ENCODE measurements at regions not wholly inside any gene's neighbourhood (a gene's known extent, or its start where the extent isn't known, plus 50 kb on each side); places are given as distances from the start of the nearest gene placed in this dataset.

GRCh38 chr6:25070547-25071366 lies 135.0 kb upstream of the RIPOR2 start:
- DNase-seq: peak; percentile 76

DNA sequence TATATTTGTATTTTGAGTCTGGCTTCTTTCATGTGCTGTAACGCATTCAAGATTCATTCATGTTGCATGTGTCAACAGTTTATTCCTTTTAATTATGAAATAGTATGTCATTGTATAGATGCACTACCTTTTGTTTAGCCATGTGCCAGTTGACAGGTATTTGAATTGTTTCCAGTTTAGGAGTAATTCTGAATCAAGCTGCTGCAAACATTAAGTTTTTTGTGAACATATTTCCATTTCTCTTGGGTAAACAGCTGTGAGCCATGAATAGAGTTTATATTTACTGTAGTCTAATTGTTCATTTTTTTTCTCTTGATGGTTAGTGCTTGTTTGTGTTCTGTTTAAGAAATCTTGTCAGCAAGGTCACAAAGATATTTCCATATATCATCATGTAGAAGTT lies 142.4 kb upstream of the RIPOR2 start:
- DNase-seq: no peak

GRCh38 chr6:25083784-25084507 lies 148.2 kb upstream of the RIPOR2 start:
- no peak for DNase-seq

- no peak for DNase-seq
Observed at GRCh38 chr6:25084508-25084833, 148.7 kb upstream of the RIPOR2 start.

DNA sequence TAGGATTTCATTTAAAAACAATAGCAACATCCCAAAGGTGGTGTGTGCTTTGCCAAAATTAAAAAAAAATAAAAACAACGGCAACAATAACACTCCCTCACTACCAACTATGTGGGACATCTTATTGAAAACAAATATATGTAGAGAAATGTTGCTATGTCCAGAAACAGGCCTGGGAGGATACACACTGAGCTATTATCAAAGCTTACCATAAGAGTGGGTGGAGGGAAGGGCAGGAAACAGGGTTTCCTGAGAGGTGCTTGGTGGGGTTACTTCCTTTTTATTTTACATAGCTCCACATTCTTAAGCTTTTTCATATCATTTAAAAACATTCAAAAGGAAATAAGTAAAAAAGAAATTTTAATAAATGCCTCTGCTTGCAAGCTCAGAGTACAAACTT lies 150.0 kb upstream of the RIPOR2 start:
- no peak for DNase-seq

DNA sequence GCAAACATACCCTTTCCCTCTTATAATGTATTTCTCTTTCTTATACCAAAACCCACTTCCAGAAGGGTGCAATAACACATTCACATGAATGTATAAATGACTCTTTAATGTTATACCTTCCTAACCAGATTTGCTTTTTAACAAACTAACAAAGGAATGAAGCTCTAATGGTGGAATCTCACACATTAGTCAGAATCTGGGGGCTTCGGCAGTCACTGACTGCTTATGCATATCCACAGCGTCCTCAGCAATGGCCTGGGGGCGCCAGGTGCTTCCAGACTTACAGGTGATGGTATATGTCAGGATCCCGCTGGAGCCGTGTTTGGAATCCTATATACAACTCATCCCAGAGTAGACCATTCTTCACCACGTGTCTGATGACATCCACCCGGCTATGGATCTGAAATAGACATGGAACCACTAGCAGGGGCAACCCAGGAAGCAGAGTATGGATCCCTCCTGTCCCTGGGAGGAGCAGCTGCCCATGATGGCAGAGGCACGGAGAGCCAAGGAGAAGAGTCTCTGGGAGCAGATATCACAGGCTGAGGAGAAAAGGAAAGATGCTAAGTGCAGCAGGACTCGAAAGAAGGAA lies 150.8 kb upstream of the RIPOR2 start:
- no peak for DNase-seq

- no peak for DNase-seq
Observed at GRCh38 chr6:25088513-25088912, 152.8 kb upstream of the RIPOR2 start.

DNA sequence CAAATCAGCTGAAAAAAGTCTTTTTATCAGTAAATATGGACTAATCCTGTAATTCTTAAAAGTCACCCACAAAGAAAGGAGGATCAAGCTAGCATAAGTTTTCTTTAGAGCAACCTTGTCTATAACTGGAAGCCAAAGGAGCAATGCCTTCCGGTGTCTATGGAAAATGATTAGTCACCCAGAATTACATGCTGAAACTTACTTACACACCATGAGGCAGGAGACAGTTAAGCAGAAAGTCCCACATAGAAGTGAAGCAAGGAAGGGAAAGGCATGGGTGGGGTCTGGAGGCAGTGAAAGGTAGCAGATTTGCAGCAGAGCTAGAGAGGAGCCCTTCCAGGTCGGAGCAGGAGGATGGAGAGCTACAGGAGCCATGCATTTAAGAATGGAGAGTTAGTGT lies 153.7 kb upstream of the RIPOR2 start:
- no peak for DNase-seq

GRCh38 chr6:25094726-25095125 lies 159.0 kb upstream of the RIPOR2 start:
- no peak for DNase-seq

- DNase-seq: no peak
Observed at GRCh38 chr6:25100288-25100687, 164.5 kb upstream of the RIPOR2 start.

- DNase-seq: no peak
Observed at GRCh38 chr6:25103603-25104002, 167.8 kb upstream of the RIPOR2 start.

DNA sequence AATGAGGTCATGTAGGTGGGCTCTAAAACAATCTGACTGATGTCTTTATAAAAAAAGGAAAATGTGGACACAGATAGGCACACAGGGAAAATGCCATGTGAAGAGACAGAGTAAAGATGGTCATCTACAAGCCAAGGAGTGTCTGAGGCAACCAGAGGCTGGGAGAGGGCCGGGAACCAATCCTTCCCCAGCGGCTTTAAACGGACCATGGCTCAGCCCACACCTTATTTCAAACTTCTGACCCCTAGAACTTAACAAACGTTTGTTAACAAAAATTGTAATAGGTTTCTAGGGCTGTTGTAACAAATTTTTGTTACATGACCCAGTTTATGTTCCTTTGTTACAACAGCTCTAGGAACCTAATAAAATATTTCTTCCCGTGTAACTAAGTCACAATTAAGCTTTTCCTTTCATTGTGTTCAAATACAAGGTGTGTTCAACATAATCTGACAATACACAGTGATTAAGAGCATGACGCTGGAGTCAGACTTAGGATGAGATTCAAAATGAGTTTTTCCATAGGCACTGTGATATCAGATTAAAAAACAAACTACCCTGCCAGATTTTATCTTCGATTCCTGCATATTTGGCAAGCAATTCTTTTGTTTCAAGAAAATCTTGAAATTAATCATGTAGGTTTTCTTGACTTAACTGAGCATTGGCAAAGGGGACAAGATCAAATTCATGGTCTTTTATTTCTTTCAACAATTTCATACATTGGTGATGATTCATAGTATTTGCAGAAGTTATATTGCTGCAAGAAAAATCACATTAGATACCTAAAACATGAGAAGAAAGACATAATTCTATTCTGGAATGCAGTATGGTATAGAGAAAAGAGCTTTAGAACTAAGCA lies 169.5 kb upstream of the RIPOR2 start:
- no peak for DNase-seq

DNA sequence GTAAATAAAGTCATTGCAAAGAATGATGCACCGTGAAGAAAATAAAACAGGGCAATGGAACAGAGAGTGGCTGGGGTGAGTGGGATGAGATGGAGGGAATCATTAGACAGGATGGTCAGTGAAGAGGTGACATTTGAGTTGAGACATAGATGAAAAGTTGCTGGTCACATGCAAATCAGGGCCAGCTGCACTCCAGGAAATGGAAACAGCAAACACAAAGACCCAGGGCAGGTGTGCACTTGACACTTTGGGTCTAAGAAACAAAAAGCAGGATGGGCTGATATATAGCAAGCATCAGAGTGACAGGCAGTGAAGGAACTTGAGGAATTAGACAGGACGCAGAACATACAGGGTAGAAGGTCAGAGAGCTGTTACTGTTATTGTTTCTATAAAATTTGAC lies 171.5 kb upstream of the RIPOR2 start:
- no peak for DNase-seq

GRCh38 chr6:25111782-25112181 lies 167.4 kb upstream of the CARMIL1 start:
- no peak for DNase-seq

GRCh38 chr6:25112322-25112773 lies 166.8 kb upstream of the CARMIL1 start:
- no peak for DNase-seq

GRCh38 chr6:25113436-25113835 lies 165.7 kb upstream of the CARMIL1 start:
- DNase-seq: no peak

DNA sequence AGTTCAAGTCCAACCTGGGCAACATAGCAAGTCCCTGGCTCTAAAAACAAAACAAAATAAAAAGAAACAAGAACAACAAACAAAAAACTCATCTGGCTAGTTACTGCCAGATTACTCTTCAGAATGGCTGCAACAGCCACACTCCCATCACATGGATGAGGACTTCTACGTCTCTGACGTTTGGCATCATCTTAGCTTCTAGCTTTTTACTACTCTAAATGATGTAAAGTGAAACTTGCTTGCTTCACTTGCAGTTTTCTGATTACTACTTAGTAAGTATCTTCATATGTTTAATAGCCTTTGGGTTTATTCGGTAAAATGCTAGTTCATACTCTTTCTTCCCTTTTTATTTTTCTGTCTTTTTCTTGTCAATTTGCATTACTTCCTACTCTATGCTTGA lies 161.1 kb upstream of the CARMIL1 start:
- no peak for DNase-seq

GRCh38 chr6:25121186-25121585 lies 158.0 kb upstream of the CARMIL1 start:
- DNase-seq: no peak

- DNase-seq: no peak
Observed at GRCh38 chr6:25122001-25122400, 157.2 kb upstream of the CARMIL1 start.

GRCh38 chr6:25122622-25123237 lies 156.4 kb upstream of the CARMIL1 start:
- no peak for DNase-seq

DNA sequence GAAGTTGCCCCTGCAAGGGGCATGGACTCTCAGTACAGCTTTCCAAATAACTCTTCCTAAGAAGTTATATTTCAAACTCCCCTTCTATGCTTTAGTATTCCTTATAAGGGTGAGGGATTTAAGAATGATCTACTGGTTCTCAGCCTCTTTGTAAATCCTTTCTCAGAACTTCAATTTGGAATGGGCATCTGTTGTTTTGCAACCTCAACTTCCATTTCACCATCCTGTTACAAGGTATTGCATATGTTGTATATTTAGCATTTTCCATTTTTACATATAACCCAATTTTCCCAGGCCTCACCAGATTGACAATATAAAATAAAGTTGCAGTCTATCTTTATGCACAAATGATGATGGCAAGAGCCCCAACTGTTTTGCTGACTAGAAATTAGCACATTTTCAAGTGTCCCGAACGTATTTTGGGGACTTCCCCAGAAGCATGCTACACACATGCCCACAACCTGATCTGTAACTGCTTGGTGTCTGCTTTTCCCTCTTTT lies 154.9 kb upstream of the CARMIL1 start:
- DNase-seq: no peak

DNA sequence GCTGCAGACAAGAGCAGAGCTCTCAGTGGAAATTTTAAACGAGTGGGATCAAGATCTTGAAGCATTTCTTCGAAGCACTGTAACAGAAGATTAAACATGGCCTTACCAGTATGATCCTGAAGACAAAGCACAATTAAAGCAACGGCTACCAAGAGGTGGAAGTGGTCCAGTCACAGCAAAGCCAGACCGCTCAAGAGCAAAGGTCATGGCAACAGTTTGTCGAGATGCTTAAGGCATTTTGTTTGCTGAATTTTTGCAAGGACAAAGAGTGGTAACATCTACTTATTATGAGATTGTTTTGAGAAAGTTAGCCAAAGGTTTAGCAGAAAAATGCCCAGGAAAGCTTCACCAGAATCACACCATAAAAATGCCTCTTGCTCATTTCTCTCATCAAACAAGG lies 153.4 kb upstream of the CARMIL1 start:
- no peak for DNase-seq

All from effector CD4-positive, alpha-beta T cell (primary cell).